GM12872 (cell line): ENCODE measurements at regions not wholly inside any gene's neighbourhood (a gene's known extent, or its start where the extent isn't known, plus 50 kb on each side); places are given as distances from the start of the nearest gene placed in this dataset.
A peak's percentile ranks its signal among the peaks of the same experiment; 100 is the strongest.

Experiments
- TF ChIP-seq, protein P1 (sequence below): IDR thresholded peaks from 3 replicates; pipeline ENCODE4 v1.5.1; 2011; ENCODE audit warnings: low read depth, mild to moderate bottlenecking, low read length, moderate library complexity; ENCODE audit not compliant: insufficient read depth

GRCh38 chr4:129968366-129968765, 872.4 kb downstream of the C4orf33 start:
- TF ChIP-seq, protein P1, sequence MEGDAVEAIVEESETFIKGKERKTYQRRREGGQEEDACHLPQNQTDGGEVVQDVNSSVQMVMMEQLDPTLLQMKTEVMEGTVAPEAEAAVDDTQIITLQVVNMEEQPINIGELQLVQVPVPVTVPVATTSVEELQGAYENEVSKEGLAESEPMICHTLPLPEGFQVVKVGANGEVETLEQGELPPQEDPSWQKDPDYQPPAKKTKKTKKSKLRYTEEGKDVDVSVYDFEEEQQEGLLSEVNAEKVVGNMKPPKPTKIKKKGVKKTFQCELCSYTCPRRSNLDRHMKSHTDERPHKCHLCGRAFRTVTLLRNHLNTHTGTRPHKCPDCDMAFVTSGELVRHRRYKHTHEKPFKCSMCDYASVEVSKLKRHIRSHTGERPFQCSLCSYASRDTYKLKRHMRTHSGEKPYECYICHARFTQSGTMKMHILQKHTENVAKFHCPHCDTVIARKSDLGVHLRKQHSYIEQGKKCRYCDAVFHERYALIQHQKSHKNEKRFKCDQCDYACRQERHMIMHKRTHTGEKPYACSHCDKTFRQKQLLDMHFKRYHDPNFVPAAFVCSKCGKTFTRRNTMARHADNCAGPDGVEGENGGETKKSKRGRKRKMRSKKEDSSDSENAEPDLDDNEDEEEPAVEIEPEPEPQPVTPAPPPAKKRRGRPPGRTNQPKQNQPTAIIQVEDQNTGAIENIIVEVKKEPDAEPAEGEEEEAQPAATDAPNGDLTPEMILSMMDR, result no peak

DNA sequence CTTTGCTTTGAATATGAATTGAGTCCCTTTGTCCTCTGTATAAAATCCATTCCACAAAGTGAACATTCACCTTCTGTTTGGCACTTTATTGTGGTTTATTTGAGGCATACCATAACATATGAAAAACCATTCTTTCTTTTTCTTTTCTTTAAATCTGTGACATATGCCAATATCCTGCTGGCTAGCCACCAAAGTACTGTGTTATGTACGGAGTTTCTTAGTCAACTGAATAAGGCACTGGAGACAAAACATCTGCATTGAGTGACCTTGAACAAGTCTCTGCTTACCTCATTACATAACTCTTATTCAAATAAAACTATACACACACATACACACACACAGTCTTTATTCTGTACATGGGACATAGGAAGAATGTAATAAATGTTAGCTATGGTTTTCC, 872.8 kb downstream of the C4orf33 start:
- TF ChIP-seq, protein P1, result no peak

DNA sequence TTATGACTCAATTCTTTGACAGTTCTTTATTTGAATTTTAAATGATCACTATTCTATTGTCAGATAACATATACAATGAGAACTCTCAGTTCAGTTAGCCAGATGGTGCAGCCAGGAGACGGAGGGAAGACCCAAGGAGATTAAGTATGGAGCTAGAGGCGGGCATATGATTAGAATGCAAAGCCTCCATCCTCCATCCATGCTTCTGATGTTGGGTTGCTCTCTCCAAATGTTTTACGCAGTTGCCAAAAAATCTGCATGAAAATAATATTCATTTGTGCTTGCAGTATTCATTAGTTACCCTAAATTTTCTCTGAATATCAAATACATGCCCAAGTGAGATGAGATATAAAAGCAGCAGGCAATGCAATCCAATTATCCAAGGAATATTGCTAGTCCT, 874.8 kb downstream of the C4orf33 start:
- TF ChIP-seq, protein P1, result no peak

DNA sequence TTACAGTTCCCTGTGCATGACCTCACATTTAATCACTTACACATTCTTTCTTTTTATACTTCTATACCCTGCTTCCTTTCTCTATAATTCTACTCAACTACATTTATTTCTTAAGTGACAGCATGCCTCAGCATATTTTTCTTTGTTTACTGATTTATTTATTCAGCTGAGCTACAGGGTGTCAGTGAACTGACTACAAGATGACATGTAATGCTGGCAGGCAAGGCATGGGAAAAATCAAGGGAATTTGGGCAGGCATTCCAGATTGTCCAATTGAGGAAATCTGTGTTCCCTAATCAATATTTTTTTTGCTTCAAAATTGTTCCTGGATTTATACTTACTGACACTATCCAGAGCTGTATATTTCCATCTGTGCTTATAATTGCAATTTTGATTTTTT, 875.5 kb downstream of the C4orf33 start:
- TF ChIP-seq, protein P1, result no peak

DNA sequence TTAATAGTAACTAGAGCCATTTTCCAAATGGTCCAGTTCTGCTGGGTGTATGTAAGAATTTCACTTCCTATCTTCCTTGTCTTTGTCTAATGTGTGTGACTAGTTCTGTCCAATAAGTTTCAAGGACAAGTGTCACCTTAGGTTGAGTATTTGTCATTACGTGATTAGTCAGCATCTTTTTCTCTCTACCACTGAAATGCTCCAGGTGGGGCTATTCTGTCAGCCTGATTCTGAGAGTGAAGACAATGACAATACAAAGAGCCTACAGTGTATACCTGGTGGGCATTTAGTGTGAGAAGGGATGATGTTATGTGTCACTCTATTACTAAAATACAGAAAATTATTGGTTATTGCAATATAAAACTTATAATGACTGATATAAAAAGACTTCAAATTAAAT, 876.3 kb downstream of the C4orf33 start:
- TF ChIP-seq, protein P1, result 0 out of 3 replicates have a peak, but pooled peaks have one; percentile 10

GRCh38 chr4:129974730-129975129, 878.8 kb downstream of the C4orf33 start:
- TF ChIP-seq, protein P1, result no peak

- TF ChIP-seq, protein P1, result no peak
Measured at GRCh38 chr4:129978315-129978714, 882.4 kb downstream of the C4orf33 start.

DNA sequence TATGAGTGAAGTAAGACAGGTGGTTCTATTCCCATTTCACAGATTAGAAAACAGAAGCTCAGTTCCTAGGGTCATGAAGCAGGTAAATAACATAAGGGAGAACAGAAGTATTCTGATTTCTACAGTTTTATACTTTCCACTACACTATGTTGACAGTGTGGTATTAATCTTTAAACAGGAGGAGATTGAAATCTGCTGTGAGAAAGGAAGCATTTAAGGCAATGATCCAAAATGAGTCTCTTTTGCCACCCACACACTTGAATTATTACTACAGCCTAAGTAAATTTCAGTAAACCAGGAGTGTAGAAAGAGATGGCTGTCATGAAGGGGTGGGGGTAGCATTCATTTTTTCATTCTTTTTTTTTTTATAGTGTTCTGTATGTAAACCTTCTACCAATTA, 893.0 kb downstream of the C4orf33 start:
- TF ChIP-seq, protein P1, result no peak
